NT2/D1 (cell line): ENCODE measurements at regions not wholly inside any gene's neighbourhood (a gene's known extent, or its start where the extent isn't known, plus 50 kb on each side); places are given as distances from the start of the nearest gene placed in this dataset.

Experiments used
- YY1 ChIP-seq: IDR thresholded peaks from 2 replicates; pipeline ENCODE4 v1.6.1; 2011; ENCODE audit not compliant: insufficient read length, insufficient read depth
- ZNF274 ChIP-seq: IDR thresholded peaks from 2 replicates; pipeline ENCODE4 v1.6.1; 2011; ENCODE audit warnings: mild to moderate bottlenecking, low read depth, low read length

- TF ChIP-seq ZNF274: no peak
- no peak for TF ChIP-seq YY1
Observed at GRCh38 chr4:78675325-78675724, 100.8 kb upstream of the BMP2K start.
